ENCODE measurements at regions not wholly inside any gene's neighbourhood (a gene's known extent, or its start where the extent isn't known, plus 50 kb on each side); places are given as distances from the start of the nearest gene placed in this dataset.

GRCh38 chr13:87057807-87058520 is 613.2 kb upstream of the SLITRK5 start:
- POLR2A ChIA-PET (ENCODE audit: low non-redundant PET) = no interaction called here
- no peak for DNase-seq (ENCODE audit: low spot score)
- TF ChIP-seq, protein P1, sequence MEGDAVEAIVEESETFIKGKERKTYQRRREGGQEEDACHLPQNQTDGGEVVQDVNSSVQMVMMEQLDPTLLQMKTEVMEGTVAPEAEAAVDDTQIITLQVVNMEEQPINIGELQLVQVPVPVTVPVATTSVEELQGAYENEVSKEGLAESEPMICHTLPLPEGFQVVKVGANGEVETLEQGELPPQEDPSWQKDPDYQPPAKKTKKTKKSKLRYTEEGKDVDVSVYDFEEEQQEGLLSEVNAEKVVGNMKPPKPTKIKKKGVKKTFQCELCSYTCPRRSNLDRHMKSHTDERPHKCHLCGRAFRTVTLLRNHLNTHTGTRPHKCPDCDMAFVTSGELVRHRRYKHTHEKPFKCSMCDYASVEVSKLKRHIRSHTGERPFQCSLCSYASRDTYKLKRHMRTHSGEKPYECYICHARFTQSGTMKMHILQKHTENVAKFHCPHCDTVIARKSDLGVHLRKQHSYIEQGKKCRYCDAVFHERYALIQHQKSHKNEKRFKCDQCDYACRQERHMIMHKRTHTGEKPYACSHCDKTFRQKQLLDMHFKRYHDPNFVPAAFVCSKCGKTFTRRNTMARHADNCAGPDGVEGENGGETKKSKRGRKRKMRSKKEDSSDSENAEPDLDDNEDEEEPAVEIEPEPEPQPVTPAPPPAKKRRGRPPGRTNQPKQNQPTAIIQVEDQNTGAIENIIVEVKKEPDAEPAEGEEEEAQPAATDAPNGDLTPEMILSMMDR (conservative IDR thresholded peaks at IDR 0.05; ENCODE audit: low read depth) = no peak
- CTCF ChIA-PET = interaction anchor here (0.7 kb wide), 1 partner anchor 190 kb away, joined by 3 read pairs; no protein-coding TSS in a partner anchor
- H3K27ac ChIP-seq = no peak overlapping the region

DNA sequence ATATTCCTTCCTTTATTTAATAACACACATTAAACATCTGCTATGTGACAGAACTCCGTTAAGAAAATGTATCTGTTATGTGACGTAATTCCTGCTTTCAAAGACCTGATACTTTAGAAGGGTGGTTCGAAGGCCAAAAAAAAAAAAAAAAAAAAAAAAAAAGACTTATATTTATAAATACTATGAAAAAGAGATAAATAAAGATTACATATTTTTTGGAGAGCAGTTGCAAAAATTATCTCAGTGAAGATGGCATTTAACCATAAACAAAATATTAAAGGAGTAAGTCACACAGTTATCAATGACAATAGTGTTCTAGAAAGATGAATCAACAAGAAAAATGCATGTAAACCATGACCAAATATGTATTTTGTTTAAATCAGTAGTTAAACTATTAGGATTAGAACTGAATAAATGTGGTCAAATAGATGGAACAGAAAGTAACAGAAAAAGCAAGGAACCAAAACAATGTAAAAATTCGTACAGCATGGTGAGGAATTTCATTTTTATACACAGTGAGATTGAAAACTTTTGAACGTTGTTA is 612.3 kb upstream of the SLITRK5 start:
- H3K27ac ChIP-seq = no peak overlapping the region
- ChIA-PET CTCF (no interaction called here), POLR2A (ENCODE audit: low non-redundant PET) (no interaction called here)
- DNase-seq (ENCODE audit: low spot score) = no peak
- TF ChIP-seq, protein P1 (conservative IDR thresholded peaks at IDR 0.05; ENCODE audit: low read depth) = no peak

DNA sequence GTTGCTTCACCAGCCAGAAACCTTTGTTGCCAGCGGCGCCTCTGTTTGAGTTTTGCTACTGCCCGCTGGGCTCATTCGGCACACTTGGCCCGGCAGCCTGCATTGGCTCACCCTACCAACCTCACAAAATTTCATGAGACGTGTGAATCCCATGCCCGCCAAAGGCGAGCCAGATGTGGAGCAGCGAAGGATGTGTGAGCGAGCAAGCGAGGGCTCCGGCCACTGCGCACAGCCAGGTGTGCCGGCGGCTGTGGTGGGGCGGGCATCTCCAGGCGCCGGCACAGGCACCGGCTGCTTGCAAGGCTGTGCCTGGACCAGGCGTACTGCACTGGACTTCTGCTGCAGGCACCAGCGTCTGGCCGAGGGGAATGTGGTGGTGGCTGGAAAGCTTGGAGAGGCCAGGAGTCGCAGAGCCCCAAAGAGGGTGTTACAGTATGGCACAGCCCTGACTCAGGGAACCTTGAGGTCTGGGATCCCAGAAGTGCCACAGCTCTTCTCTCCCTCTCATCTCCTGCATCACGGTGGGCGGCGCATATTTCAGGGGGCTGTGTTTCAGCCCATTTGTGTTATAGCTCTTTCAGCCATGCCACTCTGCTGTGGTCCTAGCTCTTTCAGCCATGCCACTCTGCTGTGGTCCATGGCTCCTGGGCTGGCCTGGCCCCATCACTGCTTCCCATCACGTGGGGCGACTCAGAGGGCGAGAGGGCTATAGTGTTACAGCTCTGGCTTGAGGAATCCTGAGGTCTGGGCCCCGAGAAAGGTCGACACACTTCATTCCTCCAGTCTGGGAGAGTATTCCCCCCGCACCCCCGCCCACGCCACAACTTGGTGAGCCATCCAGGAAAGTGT is 592.0 kb upstream of the SLITRK5 start:
- TF ChIP-seq, protein P1 (conservative IDR thresholded peaks at IDR 0.05; ENCODE audit: low read depth) = no peak
- CTCF ChIA-PET = no interaction called here
- no peak for DNase-seq (ENCODE audit: low spot score)
- H3K27ac ChIP-seq = no peak overlapping the region
- POLR2A ChIA-PET (ENCODE audit: low non-redundant PET) = no interaction called here

DNA sequence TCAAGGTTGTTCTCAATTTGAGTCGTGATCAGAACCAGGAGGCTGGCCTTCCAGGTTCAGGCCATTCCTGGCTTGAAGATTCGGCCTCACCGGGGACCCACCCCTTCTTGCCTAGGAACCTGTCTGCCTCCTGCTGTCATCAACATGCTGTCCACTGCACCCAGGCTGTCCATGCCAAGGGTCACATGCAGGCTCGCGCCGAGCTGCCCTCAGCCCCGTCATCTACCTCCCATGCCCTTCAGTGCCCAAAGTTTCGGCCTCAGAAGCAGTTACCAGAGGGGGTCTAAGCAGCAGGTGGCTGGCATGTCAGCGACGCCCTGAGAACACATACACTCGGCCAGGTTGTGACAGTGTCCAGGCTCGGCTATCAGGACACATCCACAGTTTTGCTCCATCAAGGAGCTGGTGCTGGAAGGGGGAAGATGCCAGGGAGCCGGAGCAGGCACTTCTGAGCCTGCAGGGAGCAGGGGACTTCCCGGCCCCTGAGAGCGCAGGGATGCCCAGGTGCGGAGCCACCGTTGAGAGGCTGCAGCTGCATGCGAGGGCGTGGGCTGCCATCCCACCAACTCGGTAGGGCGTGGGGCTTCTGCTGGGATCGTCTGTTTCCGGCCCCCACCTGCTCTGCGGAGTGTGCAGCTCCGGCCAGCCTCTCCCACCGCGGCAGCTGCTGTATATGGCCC is 590.9 kb upstream of the SLITRK5 start:
- ChIA-PET POLR2A (ENCODE audit: low non-redundant PET) (no interaction called here), CTCF (no interaction called here)
- H3K27ac ChIP-seq = no peak overlapping the region
- TF ChIP-seq, protein P1 (conservative IDR thresholded peaks at IDR 0.05; ENCODE audit: low read depth) = no peak
- DNase-seq (ENCODE audit: low spot score) = no peak

GRCh38 chr13:87084192-87084591 is 587.0 kb upstream of the SLITRK5 start:
- POLR2A ChIA-PET (ENCODE audit: low non-redundant PET) = no interaction called here
- TF ChIP-seq, protein P1 (conservative IDR thresholded peaks at IDR 0.05; ENCODE audit: low read depth) = no peak
- H3K27ac ChIP-seq = no peak overlapping the region
- CTCF ChIA-PET = no interaction called here
- DNase-seq (ENCODE audit: low spot score) = no peak

DNA sequence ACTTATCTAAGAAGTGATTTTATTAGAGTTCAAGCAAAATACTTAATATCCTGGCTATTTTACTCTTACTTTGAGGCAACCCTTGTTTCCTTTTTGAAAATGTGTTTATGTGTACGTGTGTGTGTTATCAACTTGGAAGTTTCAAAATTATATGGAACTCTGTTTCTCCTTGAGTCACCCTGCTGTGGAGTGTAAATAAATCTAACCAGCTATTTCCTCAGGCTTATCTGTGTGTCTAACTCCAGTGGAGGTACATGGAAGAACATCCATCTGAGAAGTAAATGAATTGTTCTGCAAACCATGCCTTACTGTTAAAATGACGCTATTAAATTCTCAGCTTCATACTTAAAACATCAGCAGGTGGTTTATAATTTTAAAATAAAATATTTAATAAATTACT is 583.4 kb upstream of the SLITRK5 start:
- TF ChIP-seq, protein P1 (conservative IDR thresholded peaks at IDR 0.05; ENCODE audit: low read depth) = no peak
- POLR2A ChIA-PET (ENCODE audit: low non-redundant PET) = no interaction called here
- no peak for DNase-seq (ENCODE audit: low spot score)
- H3K27ac ChIP-seq = no peak overlapping the region
- CTCF ChIA-PET = no interaction called here
